Lower leg skin (tissue), 4 donors: ENCODE measurements at regions not wholly inside any gene's neighbourhood (a gene's known extent, or its start where the extent isn't known, plus 50 kb on each side); places are given as distances from the start of the nearest gene placed in this dataset.

Experiments used
- DNase-seq, 2 donors: peaks; one replicate each; pipeline ENCODE4 v3.0.0-alpha.2; 2019; ENCODE audit warnings: low spot score in 2 of 2
- H3K4me3 ChIP-seq: fragments of 200-600 bp; sonication (generic); 2 replicates; pipeline ENCODE4 v1.5.1; 2017; ENCODE audit warnings: mild to moderate bottlenecking, low read depth; ENCODE audit not compliant: poor library complexity, severe bottlenecking
- POLR2A ChIP-seq, 2 donors: fragments of 450-650 bp; IDR thresholded peaks; one replicate each; pipeline ENCODE4 v1.6.1; 2016 to 2017; ENCODE audit warnings: antibody characterized with exemption in 2 of 2, mild to moderate bottlenecking in 1 of 2, moderate library complexity in 1 of 2
- WGBS, 2 donors: methylation state at CpG; one replicate each; pipeline ENCODE4 v1.1.5; 2018; 5-methylcytosine and 5-hydroxymethylcytosine counted together
- intact Hi-C: fragments of 100-400 bp; cut with DNase I; formaldehyde crosslinking; loops from one replicate; pipeline ENCODE4 v1.15.0; 2023; ENCODE audit warnings: low total_unique reads
- TF ChIP-seq, protein P1 (sequence below), 3 donors: fragments of 450-650 bp; IDR thresholded peaks; one replicate each; pipeline ENCODE4 v1.5.1; 2016; ENCODE audit warnings: antibody characterized with exemption in 3 of 3, mild to moderate bottlenecking in 3 of 3, moderate library complexity in 2 of 3

DNA sequence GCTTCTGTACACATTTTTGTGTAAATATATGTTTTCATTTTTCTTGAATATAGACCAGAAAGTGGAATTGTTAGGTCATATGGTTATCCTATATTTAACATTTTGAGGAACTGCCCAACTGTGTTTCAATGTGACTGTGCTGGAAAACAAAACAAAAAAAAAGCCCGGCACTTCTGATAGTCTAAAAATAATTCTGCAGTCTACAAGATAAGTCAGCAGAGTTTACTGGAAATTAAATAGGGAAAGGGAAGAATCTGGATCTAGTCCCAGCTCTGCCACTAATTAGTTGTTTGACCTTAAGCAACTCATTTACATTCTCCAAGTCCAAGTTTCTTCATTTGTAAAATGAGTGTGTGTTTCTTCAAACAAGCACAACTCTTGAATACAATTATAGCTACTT lies 869.1 kb upstream of the B3GALT2 start:
- TF ChIP-seq POLR2A (IDR thresholded peaks at IDR 0.05), result no peak
- TF ChIP-seq, protein P1, sequence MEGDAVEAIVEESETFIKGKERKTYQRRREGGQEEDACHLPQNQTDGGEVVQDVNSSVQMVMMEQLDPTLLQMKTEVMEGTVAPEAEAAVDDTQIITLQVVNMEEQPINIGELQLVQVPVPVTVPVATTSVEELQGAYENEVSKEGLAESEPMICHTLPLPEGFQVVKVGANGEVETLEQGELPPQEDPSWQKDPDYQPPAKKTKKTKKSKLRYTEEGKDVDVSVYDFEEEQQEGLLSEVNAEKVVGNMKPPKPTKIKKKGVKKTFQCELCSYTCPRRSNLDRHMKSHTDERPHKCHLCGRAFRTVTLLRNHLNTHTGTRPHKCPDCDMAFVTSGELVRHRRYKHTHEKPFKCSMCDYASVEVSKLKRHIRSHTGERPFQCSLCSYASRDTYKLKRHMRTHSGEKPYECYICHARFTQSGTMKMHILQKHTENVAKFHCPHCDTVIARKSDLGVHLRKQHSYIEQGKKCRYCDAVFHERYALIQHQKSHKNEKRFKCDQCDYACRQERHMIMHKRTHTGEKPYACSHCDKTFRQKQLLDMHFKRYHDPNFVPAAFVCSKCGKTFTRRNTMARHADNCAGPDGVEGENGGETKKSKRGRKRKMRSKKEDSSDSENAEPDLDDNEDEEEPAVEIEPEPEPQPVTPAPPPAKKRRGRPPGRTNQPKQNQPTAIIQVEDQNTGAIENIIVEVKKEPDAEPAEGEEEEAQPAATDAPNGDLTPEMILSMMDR (IDR thresholded peaks at IDR 0.05), result no peak
- DNase-seq, result no peak
- H3K4me3 ChIP-seq, result no peak overlapping the region
- 4 to 13% methylated on average over 1 of the region's 1 CpG for WGBS, 2 donors
- intact Hi-C loops, result no loop called here

DNA sequence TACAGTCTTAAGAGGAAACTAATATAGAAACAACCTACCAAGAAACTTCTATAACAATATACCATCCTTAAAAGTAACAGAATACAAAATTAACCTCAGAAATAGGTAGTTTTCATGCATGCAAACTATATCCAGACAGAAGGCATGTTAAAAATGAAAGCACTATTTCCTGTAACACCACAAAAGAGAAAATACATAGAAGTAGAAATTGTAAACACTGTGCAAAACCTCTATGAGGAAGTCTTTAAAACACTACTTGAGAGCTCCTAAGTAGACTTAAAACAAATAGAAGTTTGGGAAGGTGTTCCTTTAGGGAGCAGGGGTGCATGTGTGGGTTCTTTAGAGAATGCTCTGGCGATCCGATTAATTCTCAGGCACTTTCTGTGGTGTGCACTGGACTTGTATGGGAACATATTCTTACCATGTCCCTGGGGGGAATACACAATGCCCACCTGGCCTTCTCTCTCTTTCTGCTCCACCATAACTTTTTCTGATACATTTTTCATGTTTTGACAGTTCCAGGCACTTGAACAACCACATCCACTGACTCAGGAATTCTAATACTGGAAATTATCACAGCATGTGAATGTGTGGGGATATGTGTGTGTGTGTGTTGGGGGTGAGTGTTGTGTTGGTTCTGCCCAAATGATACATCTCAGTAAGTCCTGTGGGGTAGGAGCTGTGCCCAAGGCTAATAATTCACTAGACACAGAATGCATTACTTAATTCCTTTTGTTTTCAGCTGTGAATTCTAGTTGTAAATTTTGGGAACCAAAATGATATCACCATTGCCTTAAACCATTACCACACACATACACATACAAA lies 866.3 kb upstream of the B3GALT2 start:
- TF ChIP-seq POLR2A (IDR thresholded peaks at IDR 0.05), result no peak
- TF ChIP-seq, protein P1 (IDR thresholded peaks at IDR 0.05), result no peak
- 92 to 93% methylated on average over 2 of the region's 2 CpGs for WGBS, 2 donors
- intact Hi-C loops, result no loop called here
- no peak overlapping the region for H3K4me3 ChIP-seq
- DNase-seq, result no peak

DNA sequence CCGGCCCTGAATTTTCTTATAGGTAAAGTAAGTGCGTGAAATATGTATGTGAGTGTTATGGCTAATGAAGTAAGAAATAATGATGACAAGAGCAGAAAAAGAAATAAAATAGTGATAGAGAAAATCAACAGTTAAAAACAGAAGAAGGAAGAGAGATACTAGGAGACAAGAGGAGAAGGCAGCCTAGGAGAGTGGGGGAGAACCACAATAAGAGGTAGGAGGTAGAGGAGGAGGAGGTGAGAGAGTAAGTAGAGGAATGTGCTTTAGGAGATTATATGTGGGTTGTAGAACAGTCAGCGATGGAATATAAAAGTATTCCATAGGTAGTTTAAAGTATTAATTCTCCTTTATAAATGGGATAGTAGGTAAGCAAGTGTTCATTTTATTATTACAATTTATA lies 861.5 kb upstream of the B3GALT2 start:
- no peak overlapping the region for H3K4me3 ChIP-seq
- DNase-seq, result no peak
- WGBS, 2 donors, result 61 to 66% methylated on average over 3 of the region's 3 CpGs
- intact Hi-C loops, result no loop called here
- TF ChIP-seq, protein P1 (IDR thresholded peaks at IDR 0.05), result no peak

DNA sequence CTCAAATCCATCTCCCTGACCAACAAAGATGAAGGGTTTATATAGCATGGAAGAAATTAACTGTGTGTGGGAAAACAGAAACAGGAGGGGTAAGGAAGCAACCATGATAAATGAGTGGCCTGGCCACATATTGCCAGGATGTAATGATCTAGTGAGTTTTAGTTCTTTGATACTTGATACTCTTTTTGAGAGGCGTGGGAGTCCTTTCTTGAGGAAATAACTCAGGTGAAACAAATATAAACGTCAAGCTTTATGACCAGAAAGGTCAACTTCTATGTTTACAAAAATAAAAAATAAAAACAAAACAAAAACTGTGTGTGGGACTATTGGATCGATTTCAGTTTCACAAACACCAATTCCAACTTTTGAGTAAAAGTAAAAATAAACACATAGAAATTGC lies 860.8 kb upstream of the B3GALT2 start:
- no peak for DNase-seq
- intact Hi-C loops, result no loop called here
- no peak overlapping the region for H3K4me3 ChIP-seq
- WGBS, 2 donors, result 75 to 79% methylated on average over 3 of the region's 3 CpGs
- TF ChIP-seq, protein P1 (IDR thresholded peaks at IDR 0.05), result no peak
- TF ChIP-seq POLR2A (IDR thresholded peaks at IDR 0.05), result no peak

DNA sequence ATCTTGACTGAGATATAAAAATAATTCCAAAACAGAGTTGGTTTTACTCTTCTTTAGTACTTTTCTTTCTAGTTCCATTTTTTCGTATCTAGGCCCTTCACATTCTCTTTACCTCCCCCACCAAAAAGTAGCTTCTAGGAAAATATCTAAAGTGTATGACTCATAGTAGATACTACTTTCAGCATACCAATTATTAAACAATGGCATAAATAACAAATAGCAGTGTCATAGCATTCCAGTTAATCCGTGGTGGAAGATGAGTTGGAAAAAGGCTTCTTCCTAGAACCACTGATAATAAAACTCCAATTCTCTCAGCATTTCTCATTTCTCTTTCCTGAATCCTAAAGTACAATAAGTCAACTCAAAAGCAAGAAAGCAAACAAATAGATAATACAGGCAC lies 859.0 kb upstream of the B3GALT2 start:
- TF ChIP-seq, protein P1 (IDR thresholded peaks at IDR 0.05), result no peak
- TF ChIP-seq POLR2A (IDR thresholded peaks at IDR 0.05), result no peak
- no peak overlapping the region for H3K4me3 ChIP-seq
- no peak for DNase-seq
- intact Hi-C loops, result no loop called here
- WGBS, 2 donors, result 63 to 64% methylated on average over 2 of the region's 2 CpGs

DNA sequence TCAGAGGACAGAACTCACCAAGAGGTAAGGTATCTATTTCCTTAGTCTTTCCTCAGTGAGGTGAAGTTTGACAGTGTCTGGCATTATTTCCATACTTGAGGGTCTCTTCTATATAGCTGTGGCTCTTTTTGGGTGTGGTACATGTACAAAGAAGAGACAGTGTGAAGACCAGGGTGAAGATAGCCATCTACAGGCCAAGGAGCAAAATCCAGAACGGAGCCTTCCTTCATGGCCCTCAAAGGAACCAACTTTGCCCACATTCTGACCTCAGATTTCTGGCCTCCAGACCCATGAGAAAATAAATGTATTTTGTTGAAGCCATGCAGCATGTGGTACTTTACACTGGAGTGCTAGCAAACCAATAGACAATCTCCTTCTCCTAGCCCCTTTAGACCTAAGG lies 858.5 kb upstream of the B3GALT2 start:
- no peak for DNase-seq
- intact Hi-C loops, result no loop called here
- WGBS, 2 donors, result 87 to 95% methylated on average over 1 of the region's 1 CpG
- H3K4me3 ChIP-seq, result no peak overlapping the region
- TF ChIP-seq POLR2A (IDR thresholded peaks at IDR 0.05), result no peak
- TF ChIP-seq, protein P1 (IDR thresholded peaks at IDR 0.05), result no peak
